GM19328 (cell line): ENCODE measurements at regions not wholly inside any gene's neighbourhood (a gene's known extent, or its start where the extent isn't known, plus 50 kb on each side); places are given as distances from the start of the nearest gene placed in this dataset.

ENCODE experiments used
- ATAC-seq: cut with Tn5 transposase; IDR thresholded peaks from one replicate; pipeline ENCODE4 v1.9.1; 2021; ENCODE audit warnings: mild to moderate bottlenecking, moderate library complexity; ENCODE audit not compliant: unreplicated experiment

DNA sequence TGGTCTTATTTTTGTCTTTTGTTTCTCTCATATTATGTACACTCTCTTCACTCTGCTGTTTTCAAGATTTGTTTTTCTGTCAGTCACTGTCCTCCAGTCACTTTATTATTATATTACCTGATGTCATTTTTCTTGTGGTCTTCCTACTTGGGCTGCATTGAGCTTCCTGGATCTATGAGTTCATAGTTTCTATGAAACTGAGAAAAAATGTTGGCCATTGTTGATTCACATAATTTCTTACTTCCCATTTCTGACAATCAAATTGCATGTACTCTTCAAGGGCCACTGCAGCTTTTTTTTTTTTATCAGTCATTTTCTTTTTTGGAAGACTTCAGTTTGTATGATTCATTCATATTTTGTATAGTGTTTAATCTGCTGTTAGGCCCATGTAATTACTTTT lies 1180.6 kb upstream of the GBE1 start:
- ATAC-seq, result no peak

DNA sequence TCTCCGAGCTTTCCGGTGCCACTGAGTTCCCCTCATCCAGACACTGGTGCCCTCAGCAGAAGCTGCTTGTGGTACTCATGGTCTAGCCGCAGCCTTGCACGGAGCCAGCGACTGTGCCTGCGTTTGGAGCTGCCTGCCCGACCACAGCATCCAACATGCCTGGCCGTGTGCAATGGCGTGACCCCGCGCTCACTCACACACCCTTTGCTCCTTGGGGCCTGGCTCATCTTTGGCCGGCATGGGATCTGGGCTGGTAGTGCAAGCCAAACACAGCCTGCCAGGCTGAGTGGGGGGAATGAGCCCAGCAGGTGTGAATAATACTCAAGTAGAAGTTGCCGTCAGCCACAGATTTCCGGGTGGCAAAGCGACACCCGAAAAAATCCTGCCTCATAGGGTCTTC lies 1178.7 kb upstream of the GBE1 start:
- no peak for ATAC-seq

- no peak for ATAC-seq
Measured at GRCh38 chr3:82939491-82940097, 1178.1 kb upstream of the GBE1 start.

DNA sequence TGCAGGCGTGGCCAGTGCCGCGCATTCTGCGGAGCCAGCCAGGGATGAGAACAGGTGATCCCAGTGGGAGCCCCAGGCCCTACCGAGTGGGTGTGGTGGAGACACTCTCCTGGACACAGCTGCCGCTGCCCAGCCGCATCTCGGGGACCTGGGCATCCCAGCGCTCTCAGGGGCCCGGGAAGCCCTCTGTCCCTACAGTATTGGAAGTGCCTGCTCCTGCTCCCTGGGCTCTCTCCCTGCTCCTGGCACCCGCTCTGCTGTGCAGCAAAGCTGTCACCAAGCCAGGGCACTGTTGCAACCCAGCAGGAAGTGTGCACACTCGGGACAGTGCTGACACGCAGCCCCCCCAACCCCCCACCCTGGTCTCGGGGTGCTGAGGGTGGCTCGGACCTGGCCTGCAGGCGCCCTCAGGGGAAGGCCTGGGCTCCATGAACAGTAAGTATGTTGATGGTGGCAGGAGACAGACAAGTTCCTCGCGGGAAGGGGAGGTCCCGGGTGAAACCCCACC lies 1177.4 kb upstream of the GBE1 start:
- no peak for ATAC-seq

DNA sequence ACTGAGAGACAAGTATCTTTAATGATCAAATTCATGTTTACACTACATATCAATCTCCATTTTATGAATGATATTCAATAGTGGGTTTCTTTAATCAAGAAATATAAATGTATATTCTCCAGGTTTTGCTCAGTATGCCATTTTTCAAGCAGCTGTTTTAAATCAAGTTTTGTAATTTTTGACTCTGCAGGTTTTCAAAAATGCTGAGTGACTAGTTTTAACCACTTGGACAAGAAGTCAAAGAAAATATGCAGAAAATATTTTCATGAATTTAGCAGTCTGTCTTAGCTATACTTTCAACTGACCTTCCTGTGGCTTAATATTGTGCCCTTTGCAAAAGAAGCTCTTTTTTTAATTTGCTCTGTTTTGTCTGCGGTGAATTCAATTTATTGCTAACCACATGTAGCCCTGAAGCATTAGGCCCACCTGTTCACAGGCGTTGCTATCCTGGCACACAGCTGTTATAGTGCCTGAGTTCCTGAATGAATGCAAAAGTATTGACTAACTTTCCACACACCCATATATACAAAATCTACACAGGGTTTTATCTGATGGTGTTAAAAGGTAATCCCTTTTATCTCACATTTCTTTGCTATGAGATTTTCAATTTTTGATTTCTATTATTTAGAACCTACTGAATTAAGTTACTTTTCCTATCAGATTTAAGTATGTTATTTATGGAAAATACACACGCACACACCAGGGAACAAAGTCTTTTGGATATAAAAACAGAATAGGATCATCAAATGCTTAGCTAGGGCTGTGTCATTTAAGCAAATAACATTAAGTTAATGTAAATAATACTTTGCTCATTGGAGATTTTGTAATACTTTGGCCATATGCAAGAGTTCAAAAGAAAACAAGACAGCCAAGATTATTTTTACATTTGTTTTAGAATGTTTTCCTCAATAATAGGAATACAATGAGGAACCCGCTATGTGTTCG lies 1166.1 kb upstream of the GBE1 start:
- no peak for ATAC-seq

- ATAC-seq, result no peak
Measured at GRCh38 chr3:82891028-82891427, 1129.6 kb upstream of the GBE1 start.

- ATAC-seq, result no peak
Measured at GRCh38 chr3:82883072-82883471, 1121.6 kb upstream of the GBE1 start.

GRCh38 chr3:82875401-82875800 lies 1114.0 kb upstream of the GBE1 start:
- no peak for ATAC-seq

DNA sequence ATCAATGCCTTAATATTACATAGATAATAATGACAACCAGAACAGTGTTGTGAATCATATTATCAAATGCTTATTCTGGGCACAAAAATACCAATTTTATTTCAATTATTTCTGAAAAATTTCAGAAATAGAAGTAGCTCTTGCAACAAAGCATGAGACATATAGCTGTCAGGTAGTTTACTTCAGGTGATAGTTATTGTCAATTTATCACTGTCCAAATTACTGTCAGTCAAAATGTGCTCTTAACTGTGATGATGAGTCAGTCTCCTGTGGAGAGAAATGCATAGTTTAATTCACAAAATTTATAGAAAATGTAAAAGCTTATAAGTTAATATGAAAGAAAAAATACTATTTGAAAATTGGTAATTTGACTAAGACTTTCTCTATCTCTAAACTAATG lies 1078.4 kb upstream of the GBE1 start:
- ATAC-seq, result no peak

DNA sequence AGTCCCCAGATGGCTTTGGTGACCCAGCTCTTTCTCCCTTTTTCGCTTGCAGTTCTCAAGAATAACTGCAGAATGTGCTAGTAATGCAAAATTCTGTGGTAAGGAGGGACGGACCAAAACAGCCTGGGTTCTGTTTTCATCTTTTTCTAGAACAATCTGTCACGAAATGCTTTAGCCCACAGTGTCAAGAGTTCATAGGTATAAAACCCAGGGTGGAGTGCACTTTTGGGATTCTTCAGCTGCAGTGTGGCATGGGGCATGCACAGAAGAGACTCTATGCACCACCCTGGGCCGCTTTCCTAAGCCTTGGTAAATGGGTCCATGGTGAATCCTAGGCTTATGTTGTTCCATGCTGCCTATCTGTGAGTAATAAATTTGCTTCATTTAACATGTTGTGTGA lies 1072.7 kb upstream of the GBE1 start:
- ATAC-seq, result no peak

- no peak for ATAC-seq
Measured at GRCh38 chr3:82824491-82824890, 1063.0 kb upstream of the GBE1 start.

DNA sequence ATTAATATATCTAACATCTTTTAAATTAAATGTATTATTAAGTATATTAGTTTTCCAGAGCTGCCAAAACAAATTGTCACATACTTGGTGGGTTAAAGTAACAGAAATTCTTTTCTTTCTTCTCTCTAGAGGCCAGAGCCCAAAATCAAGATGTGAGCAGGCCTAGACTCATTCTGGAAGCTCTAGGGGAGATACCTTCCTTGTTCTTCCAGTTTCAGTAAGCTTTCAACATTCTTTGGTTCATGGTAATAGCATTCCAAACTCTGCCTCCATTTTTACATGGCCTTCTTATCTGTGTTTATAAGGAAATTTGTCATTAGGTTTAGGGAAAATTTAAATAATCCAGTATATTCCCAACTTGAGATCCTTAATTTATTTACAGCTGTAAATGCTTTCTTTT lies 1054.6 kb upstream of the GBE1 start:
- ATAC-seq, result no peak

GRCh38 chr3:82815417-82816058 lies 1054.1 kb upstream of the GBE1 start:
- ATAC-seq, result no peak

DNA sequence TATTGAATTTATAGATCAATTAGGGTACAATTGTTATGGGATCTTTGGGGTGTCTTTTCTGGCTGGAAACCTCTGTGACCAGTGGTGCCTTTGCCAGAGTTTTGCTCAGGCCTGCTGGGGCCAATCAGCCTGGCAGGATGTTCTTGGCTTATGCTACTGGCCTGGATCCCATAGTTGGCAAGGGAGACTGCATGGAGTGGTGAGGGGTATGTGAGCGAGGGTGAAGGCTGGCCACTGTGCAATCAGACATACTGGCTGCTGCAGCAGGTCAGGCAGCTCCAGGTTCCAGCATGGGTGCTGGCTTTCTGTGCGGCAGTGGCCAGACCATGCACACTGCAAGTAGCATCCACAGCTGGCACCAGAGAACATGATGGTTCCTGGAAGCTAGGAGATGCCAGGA lies 1053.2 kb upstream of the GBE1 start:
- ATAC-seq, result no peak

GRCh38 chr3:82807781-82808180 lies 1046.3 kb upstream of the GBE1 start:
- ATAC-seq, result no peak

DNA sequence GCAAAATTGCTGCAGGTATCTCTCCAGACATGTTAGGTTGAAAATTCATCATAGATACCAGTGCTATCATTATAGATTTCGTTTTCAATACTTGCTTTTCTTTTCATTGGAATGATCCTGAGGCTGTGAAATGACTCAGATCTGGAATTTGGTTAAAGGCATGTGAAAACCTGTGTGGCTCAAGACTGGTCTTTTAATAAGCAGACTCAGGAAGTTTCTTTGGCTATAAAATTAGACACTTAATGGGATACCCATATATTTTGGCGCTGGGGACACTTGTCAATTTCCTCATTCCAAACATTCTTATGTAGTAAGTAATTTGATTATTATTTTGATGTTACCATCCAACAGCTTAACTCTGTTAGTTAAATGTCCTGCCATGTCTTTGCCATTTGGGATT lies 1041.1 kb upstream of the GBE1 start:
- no peak for ATAC-seq

DNA sequence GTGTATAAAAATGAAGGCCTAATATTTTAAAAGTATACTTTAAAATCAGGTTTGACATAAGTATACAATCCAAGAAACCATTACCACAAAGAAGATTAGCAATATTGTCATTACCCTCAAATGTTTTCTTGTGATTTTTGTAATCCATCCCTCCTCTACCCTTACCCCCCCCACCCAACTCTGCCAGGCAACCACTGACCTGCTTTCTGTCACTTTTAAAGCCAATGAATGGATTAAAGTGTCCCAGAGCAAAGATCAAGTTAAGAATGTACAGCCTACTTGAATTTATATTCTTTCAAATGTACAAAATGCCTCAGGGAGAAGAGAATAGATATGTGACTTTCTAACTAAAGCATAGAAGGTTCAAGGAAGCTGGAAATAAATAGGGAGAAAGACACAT lies 1038.8 kb upstream of the GBE1 start:
- no peak for ATAC-seq

- no peak for ATAC-seq
Measured at GRCh38 chr3:82796765-82797164, 1035.3 kb upstream of the GBE1 start.

- no peak for ATAC-seq
Measured at GRCh38 chr3:82791241-82791640, 1029.8 kb upstream of the GBE1 start.

DNA sequence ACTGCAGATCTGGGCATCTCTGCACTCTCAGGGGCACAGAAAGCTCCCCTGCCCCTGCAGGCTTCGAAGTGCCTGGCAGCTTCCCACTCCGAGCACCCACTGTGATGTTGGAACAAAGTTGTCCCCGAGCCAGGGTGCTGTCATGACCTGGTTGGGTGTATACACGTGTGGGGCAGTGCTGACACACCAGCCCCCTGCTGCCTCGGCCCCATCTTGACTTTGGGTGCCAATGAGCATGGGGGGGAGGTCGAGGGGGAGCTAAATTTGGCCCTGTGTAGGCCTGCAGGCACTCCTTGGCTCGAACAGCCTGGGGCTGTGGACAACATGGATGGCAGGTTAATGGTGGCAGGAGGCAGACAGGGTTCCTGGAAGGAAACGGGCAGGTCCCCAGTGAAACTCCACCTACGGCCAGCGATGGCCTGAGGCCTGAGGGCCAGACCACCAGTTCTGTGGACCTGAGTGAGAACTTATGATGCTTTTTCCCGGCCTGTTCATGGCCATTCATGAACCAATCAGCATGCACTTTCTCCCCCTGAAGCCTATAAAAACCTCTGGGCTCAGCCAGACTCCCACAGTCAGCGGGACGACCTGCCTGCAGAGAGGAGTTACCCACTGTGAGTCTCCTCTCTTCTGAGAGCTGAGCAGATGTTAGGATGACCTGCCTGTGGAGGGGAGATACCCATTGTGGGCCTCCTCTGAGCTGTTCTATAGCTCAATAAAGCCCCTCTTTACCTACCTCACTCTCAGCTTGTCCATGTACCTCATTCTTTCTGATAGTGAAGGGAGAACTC lies 1029.1 kb upstream of the GBE1 start:
- ATAC-seq, result no peak

DNA sequence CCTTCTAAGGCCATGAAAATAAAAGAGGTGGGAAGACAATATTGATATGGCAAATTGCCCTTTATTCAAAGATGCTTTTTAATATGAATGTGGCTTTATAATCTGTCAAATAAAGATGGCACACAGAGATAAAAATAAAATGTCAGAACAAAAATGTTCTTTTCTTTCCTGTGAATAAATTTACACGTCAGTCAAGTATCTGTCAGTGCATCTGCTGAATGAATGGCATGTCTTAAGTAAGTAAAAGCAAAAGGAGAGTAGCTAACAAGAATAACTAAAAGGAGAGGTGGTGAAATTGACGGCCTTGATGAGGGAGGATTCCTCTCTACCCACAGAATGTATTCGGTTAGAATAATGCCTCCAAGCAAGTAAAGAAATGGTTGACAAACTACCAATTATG lies 1021.7 kb upstream of the GBE1 start:
- no peak for ATAC-seq
